Parathyroid adenoma (tissue), 2 donors: ENCODE measurements at regions not wholly inside any gene's neighbourhood (a gene's known extent, or its start where the extent isn't known, plus 50 kb on each side); places are given as distances from the start of the nearest gene placed in this dataset.
"Not testable (repeated sequence)": the region's sequence is repeated elsewhere in the genome, so short reads cannot be mapped to it uniquely, and the experiment has no call there.

ENCODE experiments used
- H2AFZ ChIP-seq: fragments of 300-600 bp; sonication (generic); one replicate; pipeline ENCODE4 v1.7.0; 2017; ENCODE audit warnings: antibody characterized with exemption, mild to moderate bottlenecking
- H3K27ac ChIP-seq: fragments of 300-600 bp; sonication (generic); one replicate; pipeline ENCODE4 v1.7.0; 2017
- H3K27me3 ChIP-seq: fragments of 300-600 bp; sonication (generic); one replicate; pipeline ENCODE4 v1.7.0; 2017; ENCODE audit warnings: low read length; ENCODE audit not compliant: control insufficient read depth, insufficient read depth
- H3K36me3 ChIP-seq: fragments of 300-600 bp; sonication (generic); one replicate; pipeline ENCODE4 v1.7.0; 2017; ENCODE audit warnings: low read length; ENCODE audit not compliant: control insufficient read depth, insufficient read depth
- H3K4me1 ChIP-seq: fragments of 300-600 bp; sonication (generic); one replicate; pipeline ENCODE4 v1.7.0; 2017; ENCODE audit warnings: control low read depth
- H3K4me2 ChIP-seq: fragments of 300-600 bp; sonication (generic); one replicate; pipeline ENCODE4 v1.7.0; 2017; ENCODE audit warnings: low read length
- H3K4me3 ChIP-seq: fragments of 300-600 bp; sonication (generic); one replicate; pipeline ENCODE4 v1.7.0; 2017; ENCODE audit warnings: low read depth, low read length
- H3K79me2 ChIP-seq: fragments of 300-600 bp; sonication (generic); one replicate; pipeline ENCODE4 v1.7.0; 2017; ENCODE audit warnings: control low read depth
- H3K9ac ChIP-seq: fragments of 300-600 bp; sonication (generic); one replicate; pipeline ENCODE4 v1.7.0; 2017; ENCODE audit warnings: mild to moderate bottlenecking
- H3K9me3 ChIP-seq: fragments of 300-600 bp; sonication (generic); one replicate; pipeline ENCODE4 v1.7.0; 2017; ENCODE audit warnings: low read length; ENCODE audit not compliant: control insufficient read depth
- TF ChIP-seq, protein P1 (sequence below): fragments of 300-600 bp; sonication (generic); IDR thresholded peaks from one replicate; pipeline ENCODE4 v1.7.0; 2017; ENCODE audit warnings: antibody characterized with exemption, mild to moderate bottlenecking
- donor health status: primary hyperparathyroidism.

DNA sequence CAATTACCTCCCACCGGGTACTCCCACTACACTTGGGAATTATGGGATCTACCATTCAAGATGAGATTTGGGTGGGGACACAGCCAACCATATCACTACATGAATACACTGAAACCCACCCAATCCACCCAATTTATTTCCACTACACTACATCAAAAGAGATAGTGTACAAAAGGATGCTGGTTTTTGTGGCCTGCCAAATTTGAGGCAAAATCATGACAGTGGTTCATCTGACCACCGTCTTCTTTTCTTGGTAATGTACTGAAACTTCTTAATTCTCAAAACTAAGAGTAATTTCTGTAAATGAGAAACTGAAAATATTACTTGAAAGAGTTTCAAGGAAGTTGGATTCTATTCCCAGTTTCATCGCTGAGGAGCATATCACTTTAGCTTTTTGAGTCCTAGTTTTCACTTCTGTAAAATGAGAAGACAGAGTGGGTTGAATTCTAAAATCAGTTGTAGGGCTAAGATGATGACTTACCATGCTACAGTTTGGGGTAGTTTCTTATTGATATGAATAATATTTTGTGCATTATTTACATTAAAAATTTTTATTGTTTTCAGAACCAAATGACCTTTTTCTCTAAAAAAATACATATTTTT lies 360.4 kb upstream of the CNTN6 start:
- H3K4me1 ChIP-seq = no peaks in the 10 kb centered on the region

DNA sequence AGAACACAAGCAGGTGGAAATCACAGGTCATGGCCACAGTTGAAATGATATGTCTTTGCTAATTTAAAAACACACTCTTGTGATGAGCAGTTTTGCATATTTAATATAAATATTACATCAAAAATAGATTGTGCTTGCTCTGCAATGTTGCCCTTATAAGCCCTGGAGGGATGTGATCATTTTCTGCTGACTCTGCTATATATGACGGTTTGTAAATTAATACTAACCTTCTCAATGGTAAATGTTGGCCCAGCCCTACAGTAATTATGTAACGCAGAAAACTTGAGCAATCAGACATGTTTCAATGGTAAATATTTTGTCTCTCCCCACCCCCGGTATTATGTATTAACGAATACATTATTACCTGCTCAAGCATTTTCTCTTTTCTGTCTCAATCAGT lies 359.5 kb upstream of the CNTN6 start:
- H3K4me1 ChIP-seq = no peaks in the 10 kb centered on the region
- no peak overlapping the region for H2AFZ ChIP-seq
- H3K79me2 ChIP-seq = no peaks in the 10 kb centered on the region
- no peak overlapping the region for H3K9ac ChIP-seq
- TF ChIP-seq, protein P1, sequence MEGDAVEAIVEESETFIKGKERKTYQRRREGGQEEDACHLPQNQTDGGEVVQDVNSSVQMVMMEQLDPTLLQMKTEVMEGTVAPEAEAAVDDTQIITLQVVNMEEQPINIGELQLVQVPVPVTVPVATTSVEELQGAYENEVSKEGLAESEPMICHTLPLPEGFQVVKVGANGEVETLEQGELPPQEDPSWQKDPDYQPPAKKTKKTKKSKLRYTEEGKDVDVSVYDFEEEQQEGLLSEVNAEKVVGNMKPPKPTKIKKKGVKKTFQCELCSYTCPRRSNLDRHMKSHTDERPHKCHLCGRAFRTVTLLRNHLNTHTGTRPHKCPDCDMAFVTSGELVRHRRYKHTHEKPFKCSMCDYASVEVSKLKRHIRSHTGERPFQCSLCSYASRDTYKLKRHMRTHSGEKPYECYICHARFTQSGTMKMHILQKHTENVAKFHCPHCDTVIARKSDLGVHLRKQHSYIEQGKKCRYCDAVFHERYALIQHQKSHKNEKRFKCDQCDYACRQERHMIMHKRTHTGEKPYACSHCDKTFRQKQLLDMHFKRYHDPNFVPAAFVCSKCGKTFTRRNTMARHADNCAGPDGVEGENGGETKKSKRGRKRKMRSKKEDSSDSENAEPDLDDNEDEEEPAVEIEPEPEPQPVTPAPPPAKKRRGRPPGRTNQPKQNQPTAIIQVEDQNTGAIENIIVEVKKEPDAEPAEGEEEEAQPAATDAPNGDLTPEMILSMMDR = no peak
- no peaks in the 10 kb centered on the region for H3K9me3 ChIP-seq
- no peak overlapping the region for H3K4me3 ChIP-seq
- H3K36me3 ChIP-seq = no peaks in the 10 kb centered on the region
- no peaks in the 10 kb centered on the region for H3K27me3 ChIP-seq
- no peak overlapping the region for H3K4me2 ChIP-seq
- no peak overlapping the region for H3K27ac ChIP-seq

More for the DNA sequence above, 360.4 kb upstream of the CNTN6 start:
- H3K27me3 ChIP-seq = no peaks in the 10 kb centered on the region
- H3K4me2 ChIP-seq = no peak overlapping the region
- TF ChIP-seq, protein P1 = no peak
- H3K27ac ChIP-seq = no peak overlapping the region
- H3K9ac ChIP-seq = no peak overlapping the region
- H3K9me3 ChIP-seq = no peaks in the 10 kb centered on the region
- H3K4me3 ChIP-seq = no peak overlapping the region
- no peak overlapping the region for H2AFZ ChIP-seq
- no peaks in the 10 kb centered on the region for H3K36me3 ChIP-seq
- H3K79me2 ChIP-seq = no peaks in the 10 kb centered on the region

DNA sequence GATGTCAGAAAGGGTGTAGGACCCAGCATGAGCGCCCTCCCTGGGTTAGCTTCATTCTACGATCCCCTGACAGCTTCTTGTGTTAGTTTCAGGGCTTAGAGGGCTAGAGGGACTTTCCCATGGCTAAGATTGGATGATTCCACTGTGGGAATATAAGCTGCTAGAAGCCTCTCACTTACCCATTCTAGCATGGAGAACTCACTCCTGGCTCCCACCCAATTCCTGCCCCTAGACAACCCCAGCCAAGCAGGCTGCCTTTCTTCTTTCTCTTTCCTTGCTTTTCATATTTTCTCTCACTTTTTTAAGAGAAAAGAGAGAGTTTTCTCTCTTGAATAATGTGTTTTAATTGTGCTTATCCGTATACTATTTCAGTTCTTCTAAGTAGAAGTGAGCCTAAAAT lies 335.1 kb upstream of the CNTN6 start:
- Histone ChIP-seq H3K4me3 (no peak overlapping the region), H3K27ac (no peak overlapping the region), H3K9me3 (peaks cover 4% of the 10 kb centered on the region), H3K4me2 (no peak overlapping the region), H2AFZ (no peak overlapping the region), H3K4me1 (no peaks in the 10 kb centered on the region), H3K9ac (no peak overlapping the region), H3K36me3 (no peaks in the 10 kb centered on the region), H3K79me2 (no peaks in the 10 kb centered on the region), H3K27me3 (no peaks in the 10 kb centered on the region)
- TF ChIP-seq, protein P1 = no peak

DNA sequence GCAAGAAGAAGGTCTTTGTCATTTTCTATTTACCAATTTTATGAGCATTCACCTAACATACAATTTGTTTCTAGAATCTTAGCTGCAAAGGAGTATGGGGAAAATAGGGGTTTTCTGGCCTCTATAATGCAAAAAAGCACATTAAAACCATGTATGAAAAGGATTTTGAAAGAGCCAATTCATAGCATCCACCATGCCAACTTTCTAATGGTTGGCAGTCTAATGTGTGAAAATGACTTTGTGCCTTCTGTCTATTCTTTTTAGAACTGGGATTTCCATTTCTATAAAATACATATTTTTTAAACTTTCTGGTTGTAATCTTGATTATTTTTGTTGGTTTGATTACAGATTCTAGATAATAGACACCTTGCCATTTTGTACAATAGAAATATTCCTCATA lies 333.7 kb upstream of the CNTN6 start:
- Histone ChIP-seq H3K4me3 (no peak overlapping the region), H3K4me1 (no peaks in the 10 kb centered on the region), H2AFZ (no peak overlapping the region), H3K79me2 (no peaks in the 10 kb centered on the region), H3K9ac (no peak overlapping the region), H3K9me3 (no peaks in the 10 kb centered on the region), H3K27ac (no peak overlapping the region), H3K27me3 (no peaks in the 10 kb centered on the region), H3K36me3 (no peaks in the 10 kb centered on the region), H3K4me2 (no peak overlapping the region)
- TF ChIP-seq, protein P1 = no peak

DNA sequence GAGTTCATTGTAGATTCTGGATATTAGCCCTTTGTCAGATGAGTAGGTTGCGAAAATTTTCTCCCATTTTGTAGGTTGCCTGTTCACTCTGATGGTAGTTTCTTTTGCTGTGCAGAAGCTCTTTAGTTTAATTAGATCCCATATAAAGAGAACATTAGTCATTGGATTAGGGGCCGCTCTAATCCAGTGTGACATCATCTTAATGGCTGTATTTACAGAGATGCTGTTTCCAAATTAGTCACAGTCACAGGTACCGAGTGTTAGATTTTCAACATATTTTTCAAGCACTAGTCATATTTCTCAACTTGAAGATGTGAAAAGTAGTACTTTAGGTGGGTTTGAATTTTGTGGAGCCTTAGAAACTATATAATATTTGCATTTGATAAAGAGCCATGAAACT lies 319.4 kb upstream of the CNTN6 start:
- H3K4me1 ChIP-seq, H3K27me3 ChIP-seq, H3K9me3 ChIP-seq, H3K4me3 ChIP-seq, H3K27ac ChIP-seq, H3K36me3 ChIP-seq, H3K9ac ChIP-seq, H3K79me2 ChIP-seq, H3K4me2 ChIP-seq, H2AFZ ChIP-seq: not testable (repeated sequence)
